ENCODE measurements at regions not wholly inside any gene's neighbourhood (a gene's known extent, or its start where the extent isn't known, plus 50 kb on each side); places are given as distances from the start of the nearest gene placed in this dataset.
"Not testable (repeated sequence)": the region's sequence is repeated elsewhere in the genome, so short reads cannot be mapped to it uniquely, and the experiment has no call there.

- DNase-seq (ENCODE audit: low spot score), result peak; percentile 65
These were observed 154.3 kb downstream of the RMST start for GRCh38 chr12:97616946-97617345.

- no peak for DNase-seq (ENCODE audit: low spot score)
These were observed 166.4 kb downstream of the RMST start for GRCh38 chr12:97628962-97629361.

GRCh38 chr12:97629382-97629781 is 166.8 kb downstream of the RMST start:
- DNase-seq (ENCODE audit: low spot score), result no peak

- DNase-seq (ENCODE audit: low spot score), result no peak
These were observed 167.8 kb downstream of the RMST start for GRCh38 chr12:97630356-97630755.

GRCh38 chr12:97630875-97631274 is 168.3 kb downstream of the RMST start:
- no peak for DNase-seq (ENCODE audit: low spot score)

GRCh38 chr12:97637770-97638169 is 175.2 kb downstream of the RMST start:
- DNase-seq (ENCODE audit: low spot score), result no peak

- no peak for DNase-seq (ENCODE audit: low spot score)
These were observed 176.1 kb downstream of the RMST start for GRCh38 chr12:97638739-97639138.

- no peak for DNase-seq (ENCODE audit: low spot score)
These were observed 177.1 kb downstream of the RMST start for GRCh38 chr12:97639702-97640101.

GRCh38 chr12:97640826-97641225 is 178.2 kb downstream of the RMST start:
- DNase-seq (ENCODE audit: low spot score), result no peak

- DNase-seq (ENCODE audit: low spot score), result no peak
These were observed 180.3 kb downstream of the RMST start for GRCh38 chr12:97642911-97643310.

GRCh38 chr12:97643924-97644323 is 181.3 kb downstream of the RMST start:
- DNase-seq (ENCODE audit: low spot score), result no peak

GRCh38 chr12:97645726-97646125 is 183.1 kb downstream of the RMST start:
- DNase-seq (ENCODE audit: low spot score), result no peak

GRCh38 chr12:97647142-97647541 is 184.5 kb downstream of the RMST start:
- DNase-seq (ENCODE audit: low spot score), result no peak

- DNase-seq (ENCODE audit: low spot score), result no peak
These were observed 187.6 kb downstream of the RMST start for GRCh38 chr12:97650242-97650641.

GRCh38 chr12:97656548-97656947 is 193.9 kb downstream of the RMST start:
- DNase-seq (ENCODE audit: low spot score), result not testable (repeated sequence)

- no peak for DNase-seq (ENCODE audit: low spot score)
These were observed 196.7 kb downstream of the RMST start for GRCh38 chr12:97659117-97659880.

- DNase-seq (ENCODE audit: low spot score), result no peak
These were observed 203.7 kb downstream of the RMST start for GRCh38 chr12:97666263-97666662.

- no peak for DNase-seq (ENCODE audit: low spot score)
These were observed 210.3 kb downstream of the RMST start for GRCh38 chr12:97672870-97673269.

GRCh38 chr12:97680751-97681150 is 218.1 kb downstream of the RMST start:
- DNase-seq (ENCODE audit: low spot score), result no peak

- no peak for DNase-seq (ENCODE audit: low spot score)
These were observed 219.3 kb downstream of the RMST start for GRCh38 chr12:97681612-97682504.

GRCh38 chr12:97685360-97685759 is 222.8 kb downstream of the RMST start:
- DNase-seq (ENCODE audit: low spot score), result no peak

- no peak for DNase-seq (ENCODE audit: low spot score)
These were observed 239.3 kb downstream of the RMST start for GRCh38 chr12:97701901-97702300.

- DNase-seq (ENCODE audit: low spot score), result no peak
These were observed 248.8 kb downstream of the RMST start for GRCh38 chr12:97711392-97711791.

Data from putamen (tissue), 1 donor.